Neural progenitor cell (in vitro differentiated cells): ENCODE measurements at regions not wholly inside any gene's neighbourhood (a gene's known extent, or its start where the extent isn't known, plus 50 kb on each side); places are given as distances from the start of the nearest gene placed in this dataset.

Experiments
- EZH2phosphoT487 ChIP-seq: fragments of 200-600 bp; sonication (generic); IDR thresholded peaks from 2 replicates; pipeline ENCODE4 v1.6.1; 2017; ENCODE audit warnings: antibody characterized with exemption
- TF ChIP-seq, protein P1 (sequence below): fragments of 200-600 bp; sonication (generic); IDR thresholded peaks from 2 replicates; pipeline ENCODE4 v1.5.1; 2017; ENCODE audit warnings: antibody characterized with exemption, mild to moderate bottlenecking

DNA sequence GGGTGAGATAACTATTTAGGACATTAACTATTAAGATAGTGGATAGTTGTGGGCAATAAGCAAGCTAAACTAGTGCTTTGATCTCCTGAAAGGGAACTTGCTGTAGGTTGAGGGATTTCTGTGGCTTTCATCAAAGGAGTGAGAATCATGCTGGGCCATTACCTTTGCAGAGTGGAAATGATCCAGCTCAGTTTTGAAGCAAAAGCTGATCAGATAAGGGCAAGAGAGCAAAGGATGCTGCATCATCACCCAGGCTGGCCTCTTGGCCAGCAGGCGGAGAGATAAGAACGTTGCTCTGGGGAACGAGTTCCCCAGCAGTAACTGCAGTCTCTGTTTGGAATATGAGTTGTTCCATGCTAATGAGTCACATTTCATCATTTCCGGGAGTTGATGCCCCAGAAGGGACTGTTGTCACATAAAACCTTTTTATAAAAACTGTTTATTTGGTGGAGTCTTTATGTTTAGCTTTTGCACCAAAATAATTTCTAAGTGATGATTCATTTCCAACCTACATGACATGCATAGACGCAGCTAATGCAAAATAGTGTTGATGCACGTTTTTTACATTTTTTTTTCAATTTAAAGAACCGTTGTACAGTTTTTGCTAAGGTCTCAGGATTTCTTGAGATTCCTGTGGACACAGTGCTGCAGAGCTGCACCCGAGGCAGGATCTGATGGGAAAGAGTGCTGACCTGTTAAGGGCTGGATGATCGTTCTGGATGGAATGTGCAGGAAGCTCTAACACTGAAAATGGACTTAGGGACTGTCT lies 99.3 kb downstream of the ACTBL2 start:
- TF ChIP-seq EZH2phosphoT487, result no peak
- TF ChIP-seq, protein P1, sequence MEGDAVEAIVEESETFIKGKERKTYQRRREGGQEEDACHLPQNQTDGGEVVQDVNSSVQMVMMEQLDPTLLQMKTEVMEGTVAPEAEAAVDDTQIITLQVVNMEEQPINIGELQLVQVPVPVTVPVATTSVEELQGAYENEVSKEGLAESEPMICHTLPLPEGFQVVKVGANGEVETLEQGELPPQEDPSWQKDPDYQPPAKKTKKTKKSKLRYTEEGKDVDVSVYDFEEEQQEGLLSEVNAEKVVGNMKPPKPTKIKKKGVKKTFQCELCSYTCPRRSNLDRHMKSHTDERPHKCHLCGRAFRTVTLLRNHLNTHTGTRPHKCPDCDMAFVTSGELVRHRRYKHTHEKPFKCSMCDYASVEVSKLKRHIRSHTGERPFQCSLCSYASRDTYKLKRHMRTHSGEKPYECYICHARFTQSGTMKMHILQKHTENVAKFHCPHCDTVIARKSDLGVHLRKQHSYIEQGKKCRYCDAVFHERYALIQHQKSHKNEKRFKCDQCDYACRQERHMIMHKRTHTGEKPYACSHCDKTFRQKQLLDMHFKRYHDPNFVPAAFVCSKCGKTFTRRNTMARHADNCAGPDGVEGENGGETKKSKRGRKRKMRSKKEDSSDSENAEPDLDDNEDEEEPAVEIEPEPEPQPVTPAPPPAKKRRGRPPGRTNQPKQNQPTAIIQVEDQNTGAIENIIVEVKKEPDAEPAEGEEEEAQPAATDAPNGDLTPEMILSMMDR, result no peak
